ENCODE measurements at regions not wholly inside any gene's neighbourhood (a gene's known extent, or its start where the extent isn't known, plus 50 kb on each side); places are given as distances from the start of the nearest gene placed in this dataset.
"Not testable (repeated sequence)": the region's sequence is repeated elsewhere in the genome, so short reads cannot be mapped to it uniquely, and the experiment has no call there.

DNA sequence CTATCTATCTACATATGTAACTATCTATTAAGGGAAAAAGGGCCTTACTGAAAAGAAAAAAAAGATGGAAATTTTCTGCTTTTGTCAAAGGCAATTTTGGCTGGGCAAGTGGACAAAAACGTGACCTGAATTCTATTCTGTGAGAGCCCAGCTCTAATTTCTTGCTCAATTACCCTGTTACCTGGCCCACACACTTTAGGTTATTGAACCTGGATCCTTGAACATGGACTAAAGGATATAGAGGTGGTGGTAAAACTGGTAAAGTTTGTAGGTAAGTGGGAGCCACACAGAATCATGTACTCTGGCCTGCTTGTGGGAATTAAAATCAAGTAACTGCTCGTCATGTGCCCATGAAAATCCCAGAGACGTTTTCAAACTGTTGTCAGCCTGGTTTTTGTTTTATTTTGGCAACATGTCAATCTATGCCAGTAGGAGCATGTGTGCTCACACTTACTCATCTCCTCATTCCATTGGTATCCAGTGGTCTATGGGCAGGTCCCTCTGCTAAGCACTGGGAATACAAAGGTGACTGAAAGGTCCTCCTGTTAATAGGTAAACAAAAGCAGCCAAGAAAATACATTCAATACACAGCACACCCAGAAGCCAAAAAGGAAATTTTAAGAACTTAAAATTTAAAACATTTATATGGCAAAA is 113.7 kb upstream of the WARS2 start:
- no peak for DNase-seq

DNA sequence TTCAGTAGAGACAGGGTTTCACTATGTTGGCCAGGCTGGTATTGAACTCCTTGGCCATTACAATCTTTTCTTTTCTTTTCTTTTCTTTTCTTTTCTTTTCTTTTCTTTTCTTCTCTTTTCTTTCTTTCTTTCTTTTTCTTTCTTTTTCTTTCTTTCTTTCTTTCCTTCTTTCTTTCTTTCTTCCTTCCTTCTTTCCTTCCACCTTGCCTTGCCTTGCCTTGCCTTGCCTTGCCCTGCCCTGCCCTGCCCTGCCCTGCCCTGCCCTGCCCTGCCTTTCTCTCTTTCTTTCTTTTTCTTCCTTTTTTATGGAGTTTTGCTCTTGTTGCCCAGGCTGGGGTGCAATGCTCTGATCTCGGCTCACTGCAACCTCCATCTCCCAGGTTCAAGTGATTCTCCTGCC is 112.5 kb upstream of the HAO2 start:
- not testable (repeated sequence) for DNase-seq

- no peak for DNase-seq
These were observed 108.1 kb upstream of the HAO2 start for GRCh38 chr1:119260506-119260905.

DNA sequence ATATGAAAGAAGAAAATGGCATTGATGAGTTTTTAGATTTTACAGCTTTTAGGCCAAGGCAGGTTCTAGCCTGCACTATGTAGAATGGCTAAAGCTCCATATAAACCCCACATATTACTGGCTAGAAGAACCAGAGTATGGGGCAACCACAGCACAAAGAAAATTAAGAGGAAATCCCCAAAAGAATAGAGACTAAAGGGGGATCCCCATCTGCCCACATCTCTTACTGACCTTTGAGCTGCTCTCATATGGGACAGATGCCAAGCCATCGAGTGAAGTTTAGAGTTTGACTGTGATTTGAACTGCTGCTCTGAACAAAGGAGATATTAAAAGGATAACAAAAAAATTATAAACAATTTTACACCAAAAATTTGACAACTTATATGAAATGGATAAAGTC is 102.2 kb upstream of the HAO2 start:
- no peak for DNase-seq

DNA sequence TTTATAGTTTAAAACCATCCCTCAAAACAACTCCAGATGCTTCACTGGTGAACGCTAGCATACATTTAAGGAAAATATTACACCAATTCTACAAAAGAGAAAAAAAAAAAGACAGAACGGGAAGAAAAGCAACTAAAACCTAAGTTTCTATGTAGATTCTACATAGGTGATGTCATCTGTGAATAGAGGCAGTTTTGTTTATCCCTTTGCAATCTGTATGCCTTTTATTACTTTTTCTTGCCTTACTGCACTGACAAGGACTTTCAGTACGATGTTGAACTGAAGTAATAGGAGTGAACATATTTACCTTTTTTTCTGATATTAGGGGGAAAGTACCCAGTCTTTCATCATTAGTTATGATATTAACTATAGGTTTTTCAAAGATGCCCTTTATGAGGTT is 101.7 kb upstream of the HAO2 start:
- DNase-seq, result no peak

DNA sequence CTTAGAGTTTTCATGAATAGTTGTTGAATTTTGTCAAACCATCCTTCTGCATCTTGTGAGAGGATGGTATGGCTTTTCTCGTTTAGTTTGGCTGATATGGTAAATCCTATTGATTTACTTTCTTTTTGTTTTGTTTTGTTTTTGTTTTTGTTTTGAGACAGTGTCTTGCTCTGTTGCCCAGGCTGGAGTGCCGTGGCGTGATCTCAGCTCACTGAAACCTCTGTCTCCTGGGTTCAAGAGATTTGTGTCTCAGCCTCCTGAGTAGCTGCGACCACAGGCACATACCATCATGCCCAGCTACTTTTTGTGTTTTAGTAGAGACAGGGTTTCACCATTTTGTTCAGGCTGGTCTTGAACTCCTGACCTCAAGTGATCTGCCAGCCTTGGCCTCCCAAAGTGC is 101.3 kb upstream of the HAO2 start:
- DNase-seq, result not testable (repeated sequence)

GRCh38 chr1:119268879-119269278 is 99.7 kb upstream of the HAO2 start:
- DNase-seq, result no peak

- peak; percentile 33 for DNase-seq
These were observed 93.1 kb upstream of the HAO2 start for GRCh38 chr1:119275145-119276134.

- no peak for DNase-seq
These were observed 92.0 kb upstream of the HAO2 start for GRCh38 chr1:119276558-119276957.

GRCh38 chr1:119279456-119280381 is 88.9 kb upstream of the HAO2 start:
- no peak for DNase-seq

DNA sequence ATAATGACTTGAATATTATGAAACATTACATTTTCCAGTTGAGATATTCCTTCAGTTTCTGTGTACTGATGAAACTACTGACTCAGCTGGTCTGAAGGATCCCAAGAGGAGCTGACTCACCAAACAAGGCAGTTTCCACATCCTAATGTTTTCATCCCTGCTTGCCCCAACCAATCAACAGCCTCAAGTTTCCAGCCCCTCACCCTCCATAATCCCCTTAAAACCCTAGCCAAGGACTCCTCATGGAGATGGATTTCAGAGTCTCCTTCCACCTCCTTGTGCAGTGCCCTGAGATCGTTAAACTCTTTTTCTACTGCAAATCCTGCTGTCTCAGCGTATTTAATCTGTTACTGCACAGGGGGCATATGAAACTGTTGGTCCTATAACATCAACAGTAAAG is 83.1 kb upstream of the HAO2 start:
- no peak for DNase-seq

DNA sequence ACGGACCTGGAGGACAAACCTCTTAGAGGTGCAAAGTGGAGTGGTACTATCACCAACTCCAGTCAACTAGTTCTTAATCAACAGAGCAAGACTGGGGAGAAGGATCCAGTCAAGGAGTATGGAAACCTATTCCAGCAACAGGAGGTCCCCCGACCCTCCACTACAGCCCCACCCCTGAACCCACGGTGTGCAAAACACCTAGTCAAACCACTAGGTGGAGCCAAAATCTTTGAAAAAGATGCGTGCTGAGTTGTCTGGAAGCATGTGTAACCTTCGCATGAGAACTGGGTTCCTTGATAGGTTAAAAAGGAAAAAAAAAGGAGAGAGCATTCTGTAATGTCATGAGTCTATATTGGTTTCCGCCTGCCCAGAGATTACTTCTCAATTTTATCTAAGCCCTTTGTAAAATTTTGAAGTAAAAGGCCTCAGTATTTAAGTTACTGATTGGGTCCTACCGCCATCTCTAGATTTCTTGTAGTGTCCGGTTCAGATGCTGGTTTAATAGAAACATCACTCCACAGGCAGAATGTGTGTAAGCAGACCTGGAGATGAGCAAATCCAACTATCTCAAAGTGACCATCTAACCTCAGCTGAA is 81.9 kb upstream of the HAO2 start:
- DNase-seq, result peak; percentile 9

- DNase-seq, result no peak
These were observed 79.8 kb upstream of the HAO2 start for GRCh38 chr1:119288751-119289150.

DNA sequence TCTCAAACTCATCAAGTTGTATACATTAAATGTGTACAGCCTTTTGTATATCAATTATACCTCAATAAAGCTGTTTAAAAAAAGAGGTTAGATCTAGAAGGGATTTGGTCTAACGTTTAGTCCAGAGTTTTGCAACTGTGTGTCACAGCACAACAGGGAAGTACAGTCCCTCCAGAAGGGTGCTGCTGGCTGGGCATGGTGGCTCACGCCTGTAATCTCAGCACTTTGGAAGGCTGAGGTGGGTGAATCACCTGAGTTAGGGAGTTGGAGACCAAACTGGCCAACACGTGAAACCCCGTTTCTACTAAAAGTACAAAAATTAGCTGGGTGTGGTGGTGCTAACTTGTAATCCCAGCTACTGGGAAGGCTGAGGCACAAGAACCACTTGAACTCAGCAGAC is 78.3 kb upstream of the HAO2 start:
- no peak for DNase-seq

DNA sequence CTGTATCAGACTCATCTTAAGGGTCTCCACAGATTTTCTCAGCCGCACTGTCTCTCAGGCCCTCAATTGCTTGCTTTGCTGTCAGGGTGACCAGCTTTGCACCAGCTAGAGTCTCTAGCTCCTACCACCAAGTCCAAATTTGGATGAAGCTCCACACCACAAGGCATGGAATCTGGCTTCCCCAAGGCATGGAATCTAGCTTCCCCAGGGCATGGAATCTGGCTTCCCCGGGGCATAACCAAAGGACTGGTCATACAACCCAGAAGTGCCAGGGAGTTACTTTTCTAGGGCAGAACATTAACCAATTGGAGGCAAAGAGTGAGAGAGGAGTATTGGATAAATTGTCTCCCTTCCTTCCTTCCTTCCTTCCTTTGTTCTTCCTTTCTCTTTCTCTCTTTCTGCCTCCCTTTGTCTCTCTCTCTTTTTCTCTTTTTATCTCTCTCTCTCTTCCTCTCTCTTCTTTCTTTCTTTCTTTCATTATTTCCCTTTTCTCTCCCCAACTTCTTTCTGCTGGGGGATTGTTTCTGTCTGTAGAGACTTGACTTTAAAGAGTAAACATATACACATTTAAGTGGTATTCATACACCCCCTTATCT is 76.9 kb upstream of the HAO2 start:
- no peak for DNase-seq

DNA sequence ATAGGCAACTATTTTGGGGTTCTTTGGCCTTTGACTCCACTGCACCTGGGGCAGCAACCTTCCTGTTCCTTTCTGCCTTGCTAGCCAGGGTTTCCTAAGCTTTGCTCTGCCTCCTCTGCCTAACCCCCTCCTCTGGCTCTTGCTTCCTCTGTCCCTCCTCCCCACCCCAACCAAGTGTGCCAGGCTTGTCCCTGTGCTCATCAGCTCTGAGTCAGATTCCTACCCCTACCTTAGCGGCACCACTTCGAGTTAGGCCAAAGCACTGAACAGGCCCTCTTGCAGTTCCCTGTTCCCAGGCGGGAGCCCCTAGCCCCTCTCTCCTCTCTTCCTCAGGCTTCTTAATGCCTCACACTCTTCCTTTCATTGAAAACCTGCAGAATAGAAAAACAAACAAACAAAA is 74.8 kb upstream of the HAO2 start:
- no peak for DNase-seq

DNA sequence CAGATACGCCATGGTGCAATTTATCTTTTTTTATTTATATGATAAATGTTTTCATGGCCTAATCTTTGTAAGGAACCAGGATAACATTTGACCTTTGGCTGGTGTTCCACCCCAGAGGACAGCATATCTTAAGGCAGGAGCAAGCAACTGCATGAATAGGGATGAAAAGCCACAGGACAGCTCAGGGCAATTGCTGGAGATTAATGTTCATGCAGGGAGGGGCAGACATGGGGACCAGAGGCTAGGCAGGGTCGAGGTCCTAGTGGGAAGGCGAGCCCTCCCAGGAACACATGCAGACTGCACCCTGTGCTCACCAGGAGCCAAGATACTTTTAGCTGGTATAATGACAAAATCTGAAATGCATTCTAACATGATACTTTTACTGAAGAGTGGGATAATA is 74.4 kb upstream of the HAO2 start:
- no peak for DNase-seq

GRCh38 chr1:119294722-119295121 is 73.9 kb upstream of the HAO2 start:
- no peak for DNase-seq

DNA sequence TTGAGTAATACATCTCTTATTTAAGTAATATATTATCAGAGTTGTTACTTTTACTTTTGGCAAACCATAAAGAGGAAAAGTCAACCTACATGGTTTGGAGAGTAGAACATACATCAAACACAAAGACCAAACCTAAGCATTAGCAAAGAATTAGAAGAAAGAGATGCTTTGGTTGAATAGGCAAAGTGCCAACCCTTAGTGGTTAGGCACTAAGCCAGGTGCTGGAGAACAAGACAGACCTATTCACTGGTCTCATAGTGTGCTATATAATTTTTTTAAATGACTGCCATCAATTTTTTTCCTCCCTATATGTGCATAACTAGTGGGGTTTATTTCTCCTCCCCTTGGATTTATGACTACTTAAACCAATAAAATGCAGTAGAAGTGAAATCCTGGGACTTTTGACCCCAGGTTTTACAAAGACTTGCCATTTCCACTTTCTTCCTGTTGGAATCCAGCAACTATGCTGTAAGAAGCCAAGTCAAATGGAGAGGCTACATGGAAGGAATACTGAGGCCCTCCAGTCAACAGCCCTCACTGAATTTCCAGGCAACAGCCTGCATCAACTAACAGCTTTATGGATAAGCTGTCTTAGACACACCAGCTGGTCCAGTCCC is 69.8 kb upstream of the HAO2 start:
- peak; percentile 3 for DNase-seq

DNA sequence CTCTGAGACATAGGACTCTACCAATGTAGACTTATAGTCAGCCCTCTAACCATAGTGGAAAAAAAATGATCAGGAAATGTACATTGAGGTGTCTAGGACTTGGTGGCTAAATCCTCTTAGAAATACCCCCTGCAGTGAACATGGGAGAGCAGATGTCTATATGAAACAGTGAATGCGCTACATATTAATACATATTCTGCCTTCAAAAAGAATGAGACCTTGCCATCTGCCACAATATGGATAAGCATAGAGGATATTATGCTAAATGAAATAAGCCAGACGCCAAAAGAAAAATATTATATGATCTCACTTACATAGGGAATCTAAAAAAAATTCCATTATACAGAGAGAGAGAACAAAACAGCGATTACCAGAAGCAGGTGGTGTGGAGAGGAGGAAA is 66.6 kb upstream of the HAO2 start:
- no peak for DNase-seq

DNA sequence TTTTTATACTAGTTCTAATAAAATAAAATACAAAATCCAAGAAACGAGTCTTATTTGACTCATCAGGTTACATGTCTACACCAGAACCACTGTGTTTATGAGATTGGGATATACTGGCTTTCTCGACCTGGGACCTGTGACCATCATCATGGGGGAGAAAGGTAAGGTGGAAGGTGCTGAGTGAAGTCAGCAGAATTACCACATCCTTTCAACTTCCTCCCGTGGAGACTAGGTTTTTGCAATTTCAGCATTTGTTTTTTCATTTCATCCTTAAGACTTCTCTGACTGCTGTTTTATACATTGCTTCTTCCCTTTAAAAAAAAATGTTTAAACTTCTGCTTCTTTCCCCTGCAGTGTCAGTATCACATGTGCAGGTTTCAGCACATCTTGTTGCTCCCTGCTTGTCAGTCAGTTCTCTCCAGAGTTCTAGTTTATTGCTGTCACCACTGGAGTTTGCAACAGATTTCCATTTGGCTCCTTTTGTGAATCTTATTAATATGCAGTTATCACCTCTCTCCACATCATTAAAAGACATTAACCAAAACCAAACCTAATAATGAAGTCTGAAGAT is 60.4 kb upstream of the HAO2 start:
- no peak for DNase-seq

GRCh38 chr1:119308806-119309205 is 59.8 kb upstream of the HAO2 start:
- DNase-seq, result no peak

Measured in CD4-positive, alpha-beta T cell treated with Interleukin-6 for 4 hours (primary cell).